Neural cell (in vitro differentiated cells): ENCODE measurements at regions not wholly inside any gene's neighbourhood (a gene's known extent, or its start where the extent isn't known, plus 50 kb on each side); places are given as distances from the start of the nearest gene placed in this dataset.

ENCODE experiments used
- H2AFZ ChIP-seq: fragments of 200-600, 300-800 bp; sonication (generic), shearing (Covaris generic); 2 replicates; pipeline ENCODE4 v1.6.0; 2014; ENCODE audit warnings: low read depth, mild to moderate bottlenecking, antibody characterized with exemption, low read length, moderate library complexity
- H3F3A ChIP-seq: fragments of 200-600 bp; shearing (Covaris generic); 2 replicates; pipeline ENCODE4 v1.6.1; 2016; ENCODE audit warnings: mild to moderate bottlenecking, moderate library complexity, mixed read lengths, antibody characterized with exemption, low read length; ENCODE audit not compliant: insufficient read depth, poor library complexity, severe bottlenecking
- H3K27ac ChIP-seq: fragments of 200-600, 300-800 bp; sonication (generic), shearing (Covaris generic); 2 replicates; pipeline ENCODE4 v1.5.1; 2014; ENCODE audit warnings: mild to moderate bottlenecking, low read length, moderate library complexity
- H3K27me3 ChIP-seq: fragments of 300-800, 200-600 bp; sonication (generic), shearing (Covaris generic); 2 replicates; pipeline ENCODE4 v1.6.0; 2014; ENCODE audit warnings: mild to moderate bottlenecking, low read depth, low read length, moderate library complexity; ENCODE audit not compliant: insufficient read depth
- H3K36me3 ChIP-seq: fragments of 300-800, 200-600 bp; sonication (generic), shearing (Covaris generic); 2 replicates; pipeline ENCODE4 v1.5.1; 2014; ENCODE audit warnings: mild to moderate bottlenecking, antibody characterized with exemption, low read length, moderate library complexity; ENCODE audit not compliant: insufficient read depth
- H3K4me2 ChIP-seq: fragments of 300-800, 200-600 bp; sonication (generic), shearing (Covaris generic); 2 replicates; pipeline ENCODE4 v1.6.0; 2014; ENCODE audit warnings: mild to moderate bottlenecking, low read length
- H3K4me3 ChIP-seq: fragments of 300-800, 200-600 bp; sonication (generic), shearing (Covaris generic); 2 replicates; pipeline ENCODE4 v1.5.1; 2014; ENCODE audit warnings: mild to moderate bottlenecking, low read length, moderate library complexity
- H3K79me2 ChIP-seq: fragments of 200-600 bp; shearing (Covaris generic); replicated peaks from 2 replicates; pipeline ENCODE4 v1.6.0; 2014; ENCODE audit warnings: mild to moderate bottlenecking, low read length, moderate library complexity; ENCODE audit not compliant: insufficient read depth
- H3K9ac ChIP-seq: fragments of 300-800, 200-600 bp; sonication (generic), shearing (Covaris generic); 2 replicates; pipeline ENCODE4 v1.6.1; 2016; ENCODE audit warnings: mild to moderate bottlenecking, low read length, mixed read lengths
- H3K9me2 ChIP-seq: fragments of 200-600 bp; shearing (Covaris generic); 2 replicates; pipeline ENCODE4 v1.6.1; 2016; ENCODE audit warnings: mild to moderate bottlenecking, low read length, mixed read lengths; ENCODE audit not compliant: insufficient read depth
- H3K9me3 ChIP-seq: fragments of 200-600, 300-800 bp; sonication (generic), shearing (Covaris generic); 2 replicates; pipeline ENCODE4 v1.6.1; 2016; ENCODE audit warnings: mild to moderate bottlenecking, mixed run types, low read length, moderate library complexity, mixed read lengths
- H4K20me1 ChIP-seq: fragments of 200-600 bp; shearing (Covaris generic); 2 replicates; pipeline ENCODE4 v1.6.1; 2016; ENCODE audit warnings: mild to moderate bottlenecking, mixed run types; ENCODE audit not compliant: insufficient read depth
- CTCF ChIP-seq: fragments of 450-650 bp; IDR thresholded peaks from 2 replicates; pipeline ENCODE4 v1.5.1; 2014; ENCODE audit warnings: antibody characterized with exemption, mild to moderate bottlenecking, moderate library complexity; ENCODE audit not compliant: poor library complexity, severe bottlenecking
- EP300 ChIP-seq: fragments of 450-650 bp; conservative IDR thresholded peaks from 2 replicates; pipeline ENCODE4 v1.6.1; 2014; ENCODE audit warnings: antibody characterized with exemption, mild to moderate bottlenecking, moderate library complexity; ENCODE audit not compliant: poor library complexity, severe bottlenecking
- EZH2 ChIP-seq: fragments of 200-600, 300-800 bp; shearing (Covaris generic), sonication (generic); IDR thresholded peaks from 2 replicates; pipeline ENCODE4 v1.6.1; 2014; ENCODE audit warnings: antibody characterized with exemption, low read length, borderline replicate concordance, mild to moderate bottlenecking; ENCODE audit not compliant: insufficient read depth, poor library complexity, severe bottlenecking
- MXI1 ChIP-seq: fragments of 450-650 bp; conservative IDR thresholded peaks from 2 replicates; pipeline ENCODE4 v1.6.1; 2014; ENCODE audit warnings: antibody characterized with exemption, mild to moderate bottlenecking; ENCODE audit not compliant: poor library complexity, severe bottlenecking
- POLR2AphosphoS5 ChIP-seq: IDR thresholded peaks from 2 replicates; pipeline ENCODE4 v1.6.1; 2012
- RAD21 ChIP-seq: fragments of 450-650 bp; conservative IDR thresholded peaks from 2 replicates; pipeline ENCODE4 v1.6.1; 2014; ENCODE audit warnings: antibody characterized with exemption, mild to moderate bottlenecking, moderate library complexity
- SMC3 ChIP-seq: fragments of 450-650 bp; conservative IDR thresholded peaks from 2 replicates; pipeline ENCODE4 v1.6.1; 2014; ENCODE audit warnings: antibody characterized with exemption, mild to moderate bottlenecking, moderate library complexity; ENCODE audit not compliant: poor library complexity
- TAF1 ChIP-seq: IDR thresholded peaks from 2 replicates; pipeline ENCODE4 v1.6.1; 2012; ENCODE audit warnings: low read depth
- TF ChIP-seq, protein P1 (sequence below): IDR thresholded peaks from 2 replicates; pipeline ENCODE4 v1.6.1; 2012; ENCODE audit warnings: borderline replicate concordance

GRCh38 chr2:150174971-150175421 is 312.5 kb downstream of the RND3 start:
- no peaks in the 10 kb centered on the region for H3K79me2 ChIP-seq
- no peak overlapping the region for H2AFZ ChIP-seq
- H3K9me3 ChIP-seq, result no peaks in the 10 kb centered on the region
- no peak overlapping the region for H3K9ac ChIP-seq
- no peaks in the 10 kb centered on the region for H3K9me2 ChIP-seq
- no peaks in the 10 kb centered on the region for H4K20me1 ChIP-seq
- H3K27me3 ChIP-seq, result no peaks in the 10 kb centered on the region
- H3K36me3 ChIP-seq, result no peaks in the 10 kb centered on the region
- no peak overlapping the region for H3K4me2 ChIP-seq
- no peaks in the 10 kb centered on the region for H3F3A ChIP-seq
- no peak overlapping the region for H3K27ac ChIP-seq
- TF ChIP-seq MXI1 (no peak), SMC3 (no peak), EZH2 (no peak), EP300 (no peak), CTCF (no peak), RAD21 (no peak), TAF1 (no peak), POLR2AphosphoS5 (no peak)
- TF ChIP-seq, protein P1, sequence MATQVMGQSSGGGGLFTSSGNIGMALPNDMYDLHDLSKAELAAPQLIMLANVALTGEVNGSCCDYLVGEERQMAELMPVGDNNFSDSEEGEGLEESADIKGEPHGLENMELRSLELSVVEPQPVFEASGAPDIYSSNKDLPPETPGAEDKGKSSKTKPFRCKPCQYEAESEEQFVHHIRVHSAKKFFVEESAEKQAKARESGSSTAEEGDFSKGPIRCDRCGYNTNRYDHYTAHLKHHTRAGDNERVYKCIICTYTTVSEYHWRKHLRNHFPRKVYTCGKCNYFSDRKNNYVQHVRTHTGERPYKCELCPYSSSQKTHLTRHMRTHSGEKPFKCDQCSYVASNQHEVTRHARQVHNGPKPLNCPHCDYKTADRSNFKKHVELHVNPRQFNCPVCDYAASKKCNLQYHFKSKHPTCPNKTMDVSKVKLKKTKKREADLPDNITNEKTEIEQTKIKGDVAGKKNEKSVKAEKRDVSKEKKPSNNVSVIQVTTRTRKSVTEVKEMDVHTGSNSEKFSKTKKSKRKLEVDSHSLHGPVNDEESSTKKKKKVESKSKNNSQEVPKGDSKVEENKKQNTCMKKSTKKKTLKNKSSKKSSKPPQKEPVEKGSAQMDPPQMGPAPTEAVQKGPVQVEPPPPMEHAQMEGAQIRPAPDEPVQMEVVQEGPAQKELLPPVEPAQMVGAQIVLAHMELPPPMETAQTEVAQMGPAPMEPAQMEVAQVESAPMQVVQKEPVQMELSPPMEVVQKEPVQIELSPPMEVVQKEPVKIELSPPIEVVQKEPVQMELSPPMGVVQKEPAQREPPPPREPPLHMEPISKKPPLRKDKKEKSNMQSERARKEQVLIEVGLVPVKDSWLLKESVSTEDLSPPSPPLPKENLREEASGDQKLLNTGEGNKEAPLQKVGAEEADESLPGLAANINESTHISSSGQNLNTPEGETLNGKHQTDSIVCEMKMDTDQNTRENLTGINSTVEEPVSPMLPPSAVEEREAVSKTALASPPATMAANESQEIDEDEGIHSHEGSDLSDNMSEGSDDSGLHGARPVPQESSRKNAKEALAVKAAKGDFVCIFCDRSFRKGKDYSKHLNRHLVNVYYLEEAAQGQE, result no peak
- H3K4me3 ChIP-seq, result no peak overlapping the region

DNA sequence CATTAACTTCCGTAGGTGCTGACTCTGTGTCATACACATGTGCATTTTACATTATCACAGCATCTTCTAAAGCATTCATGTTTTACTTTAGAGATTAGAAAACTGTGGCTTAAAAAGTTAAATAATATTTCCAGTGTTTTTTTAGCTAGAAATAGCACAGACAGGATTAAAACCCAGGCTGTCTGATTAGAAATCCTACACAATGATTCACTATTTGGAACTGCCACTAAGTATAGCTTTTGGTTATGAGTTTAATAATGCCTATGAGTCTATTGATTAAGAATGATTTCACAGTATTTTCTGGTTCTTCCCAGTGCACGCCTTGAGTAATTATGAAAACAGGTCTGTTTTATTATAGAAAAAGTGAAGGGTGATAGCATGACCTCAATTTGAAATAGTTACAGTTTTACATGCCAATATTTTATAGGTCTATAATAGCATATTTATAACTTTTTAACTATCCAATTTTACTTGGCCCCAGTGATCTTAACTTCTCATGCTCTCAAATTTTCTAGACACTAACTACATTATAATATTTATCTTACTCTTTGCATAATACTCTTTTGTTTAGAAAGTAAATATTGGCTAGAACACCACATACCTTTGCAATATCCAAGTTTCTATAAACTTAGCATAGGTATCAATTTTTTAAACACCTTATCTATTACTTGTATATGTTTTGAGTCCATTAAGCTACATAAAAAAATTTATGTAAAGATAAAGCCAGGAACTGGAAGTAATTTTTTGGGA is 313.2 kb downstream of the RND3 start:
- no peaks in the 10 kb centered on the region for H3K9me2 ChIP-seq
- H3K9ac ChIP-seq, result no peak overlapping the region
- no peak for TF ChIP-seq POLR2AphosphoS5
- no peak for TF ChIP-seq SMC3
- no peak for TF ChIP-seq CTCF
- TF ChIP-seq EZH2, result no peak
- TF ChIP-seq MXI1, result no peak
- TF ChIP-seq TAF1, result no peak
- TF ChIP-seq, protein P1, result no peak
- no peak for TF ChIP-seq EP300
- TF ChIP-seq RAD21, result no peak
- no peaks in the 10 kb centered on the region for H3K9me3 ChIP-seq
- H3K79me2 ChIP-seq, result no peaks in the 10 kb centered on the region
- H3K36me3 ChIP-seq, result no peaks in the 10 kb centered on the region
- no peaks in the 10 kb centered on the region for H3F3A ChIP-seq
- no peaks in the 10 kb centered on the region for H3K27me3 ChIP-seq
- H3K4me3 ChIP-seq, result no peak overlapping the region
- H4K20me1 ChIP-seq, result no peaks in the 10 kb centered on the region
- H3K27ac ChIP-seq, result no peak overlapping the region
- no peak overlapping the region for H3K4me2 ChIP-seq
- no peak overlapping the region for H2AFZ ChIP-seq
